DMS53 treated with DMSO at 0.1 percent for 48 hours (cell line): ENCODE measurements at regions not wholly inside any gene's neighbourhood (a gene's known extent, or its start where the extent isn't known, plus 50 kb on each side); places are given as distances from the start of the nearest gene placed in this dataset.
"Not testable (repeated sequence)": the region's sequence is repeated elsewhere in the genome, so short reads cannot be mapped to it uniquely, and the experiment has no call there.

Source experiments
- DNase-seq: peaks from one replicate; lab custom pipeline; 2025; ENCODE audit not compliant: unreplicated experiment; lab: John Stamatoyannopoulos, UW

GRCh38 chr3:182323126-182323700, 470.1 kb upstream of the ATP11B start:
- no peak for DNase-seq

GRCh38 chr3:182323898-182324297, 469.4 kb upstream of the ATP11B start:
- no peak for DNase-seq

- DNase-seq, result no peak
Measured at GRCh38 chr3:182325213-182325950, 467.9 kb upstream of the ATP11B start.

GRCh38 chr3:182327196-182327681, 466.1 kb upstream of the ATP11B start:
- DNase-seq, result no peak

DNA sequence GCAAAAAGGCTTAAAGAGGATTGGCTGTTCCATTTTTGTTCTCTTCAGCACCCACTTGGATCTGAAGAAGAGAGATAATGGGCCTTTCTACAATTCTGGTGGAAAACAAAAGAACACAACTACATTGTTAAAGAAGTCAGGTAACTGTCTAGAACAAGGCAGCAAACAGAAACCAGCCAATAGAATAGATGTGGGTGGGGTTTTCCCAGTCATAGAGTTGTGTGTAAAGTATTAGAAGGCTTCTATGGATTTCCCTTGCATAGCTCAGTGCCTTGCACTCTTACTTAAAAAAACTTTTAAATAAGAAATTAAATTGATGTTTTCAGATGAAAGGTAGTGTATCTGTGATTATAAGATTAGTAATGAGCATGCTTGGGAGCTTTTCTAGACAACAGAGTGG, 462.7 kb upstream of the ATP11B start:
- DNase-seq, result no peak

DNA sequence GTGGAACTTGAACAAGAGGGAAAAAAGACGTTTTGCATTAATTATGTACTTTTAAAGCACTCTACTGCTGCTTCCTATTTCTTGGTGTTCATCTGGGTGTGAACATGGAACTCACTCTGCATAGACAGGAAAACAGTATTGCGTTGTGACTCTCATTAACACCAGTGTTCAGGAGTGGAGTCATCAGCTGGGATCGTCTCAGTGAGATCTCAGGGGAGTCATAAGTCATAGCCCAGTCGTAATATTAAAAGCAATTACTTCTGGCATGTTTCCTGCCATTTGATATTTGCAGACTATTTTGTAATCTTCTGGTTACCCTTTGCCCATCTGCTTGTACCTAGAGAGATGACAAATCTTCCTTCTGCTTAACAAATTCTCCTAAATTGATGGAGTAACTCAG, 462.0 kb upstream of the ATP11B start:
- DNase-seq, result no peak

GRCh38 chr3:182342252-182342651, 451.1 kb upstream of the ATP11B start:
- no peak for DNase-seq

- DNase-seq, result not testable (repeated sequence)
Measured at GRCh38 chr3:182344026-182344425, 449.3 kb upstream of the ATP11B start.

GRCh38 chr3:182349051-182349450, 444.3 kb upstream of the ATP11B start:
- DNase-seq, result no peak

GRCh38 chr3:182349951-182350517, 443.3 kb upstream of the ATP11B start:
- no peak for DNase-seq

GRCh38 chr3:182357928-182358327, 435.4 kb upstream of the ATP11B start:
- no peak for DNase-seq

DNA sequence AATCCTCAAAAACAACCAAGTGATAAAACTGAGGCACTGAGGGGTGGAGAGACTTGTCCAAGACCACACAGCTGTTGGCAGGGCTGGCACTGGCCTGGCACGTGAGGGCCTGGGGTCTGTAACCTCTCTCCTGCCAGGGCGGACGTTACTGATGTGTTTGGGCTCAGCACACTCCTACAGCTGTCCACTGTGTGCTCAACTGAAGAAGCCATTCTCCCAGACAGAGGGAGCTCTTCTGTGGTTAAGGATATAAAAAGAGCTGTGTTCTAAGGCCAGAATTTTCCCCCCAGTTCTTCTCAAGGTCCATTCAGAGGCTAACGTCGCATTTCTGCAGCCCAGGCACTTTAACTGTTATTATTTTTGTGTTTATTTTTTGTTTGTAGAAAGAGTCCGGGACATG, 429.0 kb upstream of the ATP11B start:
- DNase-seq, result no peak

DNA sequence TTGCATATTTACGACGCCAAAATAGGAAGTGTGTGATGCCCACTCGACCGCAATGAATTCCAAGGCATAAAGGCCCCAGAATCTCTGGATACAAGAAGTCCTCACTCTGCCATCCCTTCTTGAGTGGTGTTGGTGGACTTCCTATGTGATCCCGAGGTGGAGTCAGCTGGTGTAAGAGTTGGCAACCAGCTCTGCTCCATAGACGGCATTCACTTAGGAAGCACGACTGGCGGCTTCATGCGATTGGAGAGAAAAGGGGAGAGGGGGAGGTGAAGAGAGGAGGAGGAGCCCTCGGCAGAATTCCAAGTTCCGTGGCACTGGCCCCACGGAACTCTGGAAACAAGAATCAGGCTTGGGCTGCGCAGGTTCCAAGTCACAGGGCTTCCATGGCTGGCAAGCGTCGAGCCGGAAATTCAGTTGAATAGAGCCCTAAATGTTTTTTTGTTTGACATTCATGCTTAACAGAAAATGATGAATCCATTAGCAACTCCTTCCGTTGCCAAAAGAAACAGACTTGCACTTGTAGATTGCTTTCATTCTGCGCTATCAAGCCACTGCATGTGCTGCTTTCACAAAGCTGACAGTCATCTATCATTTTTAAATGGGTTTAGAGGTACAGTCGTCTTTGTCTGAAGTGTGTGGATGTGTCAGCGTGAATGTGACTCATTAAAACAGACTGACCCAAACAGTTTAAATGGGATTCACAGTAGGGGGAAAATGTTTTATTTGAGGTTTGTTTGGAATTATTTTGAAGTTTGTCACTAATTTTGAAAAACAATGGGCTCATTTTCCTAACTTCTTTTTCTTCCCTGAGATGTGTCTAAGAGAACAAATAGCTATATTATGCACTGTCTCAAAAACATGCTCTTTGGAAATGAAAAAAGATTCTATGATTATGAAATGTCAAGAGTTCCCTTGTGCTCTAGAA, 428.3 kb upstream of the ATP11B start:
- no peak for DNase-seq

DNA sequence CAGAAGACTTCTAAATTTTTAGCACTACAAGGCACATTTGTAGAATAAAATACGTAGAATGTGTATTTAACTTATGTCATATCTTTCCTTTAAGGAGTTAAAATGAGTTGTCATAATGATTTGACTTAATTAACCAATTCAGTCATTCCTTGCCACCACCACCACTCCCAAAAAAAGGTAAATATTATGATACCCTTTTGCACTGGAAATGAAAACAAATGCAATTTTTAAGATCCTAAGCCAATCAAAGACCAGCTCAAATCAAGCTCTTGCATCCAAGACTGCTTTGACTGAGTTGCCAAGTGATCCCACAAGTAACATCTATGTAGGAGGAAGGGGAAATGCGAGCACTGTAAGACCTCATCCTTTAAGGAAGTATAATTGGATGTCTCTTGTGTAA, 426.6 kb upstream of the ATP11B start:
- DNase-seq, result no peak

DNA sequence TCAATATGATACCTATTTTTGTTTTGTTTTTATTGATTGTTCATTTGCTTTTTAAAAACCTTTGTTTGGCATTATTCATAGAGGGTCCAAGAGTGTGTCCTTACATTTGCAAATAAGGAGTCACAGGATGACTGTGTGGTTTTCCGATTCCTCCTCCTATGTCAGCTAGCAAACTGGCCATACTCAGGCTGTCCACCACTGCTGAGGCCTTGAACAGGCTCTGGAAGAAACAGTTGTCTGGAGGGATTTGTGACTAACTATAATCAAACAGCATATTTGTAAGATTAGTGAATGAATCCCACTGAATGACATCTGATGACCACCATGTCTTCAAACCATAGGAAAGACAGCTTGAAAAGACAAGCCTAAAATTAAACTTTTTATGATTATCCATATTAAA, 423.4 kb upstream of the ATP11B start:
- no peak for DNase-seq

DNA sequence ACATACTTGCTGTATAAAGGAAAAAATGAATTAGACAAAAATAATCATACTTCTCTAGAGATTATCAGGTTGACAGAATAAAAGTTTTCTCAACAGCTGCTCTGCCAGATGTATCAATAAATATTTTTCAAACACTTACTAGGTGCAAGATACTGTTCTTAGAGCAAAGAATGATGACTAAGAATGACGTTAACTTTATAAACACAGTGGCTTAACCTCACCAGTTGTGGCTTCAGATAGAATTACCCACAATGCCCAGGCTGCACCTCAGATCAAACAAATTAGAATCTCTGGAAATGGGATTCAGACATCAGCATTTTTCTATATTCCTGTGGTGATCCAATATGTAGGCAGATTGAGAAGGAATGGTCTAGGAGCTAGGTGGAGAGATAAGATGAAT, 422.4 kb upstream of the ATP11B start:
- no peak for DNase-seq

DNA sequence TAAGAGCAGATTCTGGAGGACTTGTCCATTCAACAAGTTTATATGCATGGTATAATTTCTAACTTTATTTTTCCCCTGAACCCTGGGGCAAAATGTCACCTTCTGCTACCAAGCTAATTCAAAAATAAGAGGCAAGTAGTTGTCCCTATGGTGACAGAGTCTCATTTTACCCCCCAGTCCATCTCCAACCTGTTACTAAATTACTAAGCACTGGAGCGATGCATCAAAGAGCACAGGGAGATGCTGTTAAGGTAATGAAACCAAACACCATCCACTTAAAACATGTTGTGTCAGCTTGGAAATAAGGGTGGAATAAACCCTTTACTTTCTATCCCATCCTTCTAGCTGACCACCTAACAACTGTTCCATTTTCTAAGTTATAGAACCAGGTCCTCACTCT, 417.4 kb upstream of the ATP11B start:
- DNase-seq, result no peak

DNA sequence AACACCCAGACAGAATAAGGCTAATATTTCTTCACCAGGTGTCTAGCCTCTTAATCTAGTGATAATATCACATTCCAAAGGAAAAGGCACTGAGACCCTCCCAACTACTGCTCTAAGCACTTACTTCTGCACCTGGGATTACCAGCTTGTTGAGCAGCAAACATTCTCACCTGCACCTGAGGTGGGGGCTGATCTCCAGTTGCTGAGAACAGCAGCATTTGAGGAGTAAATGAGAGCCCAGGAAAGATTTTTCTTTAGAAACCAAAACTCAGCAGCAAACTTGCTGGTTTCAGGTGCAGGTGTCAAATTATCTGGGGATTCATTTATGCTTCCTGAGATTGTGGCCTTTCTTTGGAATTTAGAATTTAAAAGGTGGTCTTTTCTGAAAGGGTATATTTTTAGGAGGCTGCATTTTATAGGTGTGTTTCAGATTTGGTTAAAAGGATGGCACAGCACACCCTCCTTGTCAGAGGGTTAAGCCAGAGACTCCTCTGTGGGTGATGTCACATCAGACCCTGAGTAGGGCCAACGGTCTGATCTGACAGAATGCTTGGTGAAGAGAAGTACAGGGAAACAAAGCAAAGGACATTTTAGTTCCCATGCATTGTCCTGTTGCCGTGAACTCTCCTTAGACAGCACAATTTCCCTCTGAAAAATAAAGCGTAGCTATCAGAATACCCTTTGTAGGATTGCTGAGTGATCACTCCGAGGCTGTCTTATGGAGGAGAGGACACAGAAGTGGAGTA, 411.0 kb upstream of the ATP11B start:
- no peak for DNase-seq

GRCh38 chr3:182384221-182384620, 409.1 kb upstream of the ATP11B start:
- no peak for DNase-seq

- no peak for DNase-seq
Measured at GRCh38 chr3:182385356-182385755, 407.9 kb upstream of the ATP11B start.

GRCh38 chr3:182388506-182388905, 404.8 kb upstream of the ATP11B start:
- DNase-seq, result no peak
